Loucy (cell line): ENCODE measurements at regions not wholly inside any gene's neighbourhood (a gene's known extent, or its start where the extent isn't known, plus 50 kb on each side); places are given as distances from the start of the nearest gene placed in this dataset.

Experiments
- H2AFZ ChIP-seq: fragments of 200-600 bp; sonication (generic); 2 replicates; pipeline ENCODE4 v1.6.0; 2016; ENCODE audit warnings: antibody characterized with exemption, mild to moderate bottlenecking, low read length, moderate library complexity
- H3F3A ChIP-seq: fragments of 200-600 bp; 2 replicates; pipeline ENCODE4 v1.6.0; 2016; ENCODE audit warnings: antibody characterized with exemption, low read depth, mild to moderate bottlenecking
- H3K27me3 ChIP-seq: fragments of 200-600 bp; sonication (generic); 2 replicates; pipeline ENCODE4 v1.6.1; 2014; ENCODE audit warnings: low read length, mild to moderate bottlenecking; ENCODE audit not compliant: insufficient read depth, poor library complexity, severe bottlenecking
- H3K36me3 ChIP-seq: fragments of 200-600 bp; sonication (generic); 2 replicates; pipeline ENCODE4 v1.6.1; 2016; ENCODE audit warnings: low read length; ENCODE audit not compliant: insufficient read depth
- H3K4me1 ChIP-seq: fragments of 200-600 bp; sonication (generic); 2 replicates; pipeline ENCODE4 v1.5.1; 2014; ENCODE audit warnings: low read length, mild to moderate bottlenecking; ENCODE audit not compliant: insufficient read depth, poor library complexity, severe bottlenecking
- H3K4me2 ChIP-seq: fragments of 200-600 bp; sonication (generic); 2 replicates; pipeline ENCODE4 v1.6.0; 2014; ENCODE audit warnings: antibody characterized with exemption, low read length, low read depth, mild to moderate bottlenecking; ENCODE audit not compliant: poor library complexity, severe bottlenecking
- H3K4me3 ChIP-seq: fragments of 200-600 bp; sonication (generic); 2 replicates; pipeline ENCODE4 v1.5.1; 2014; ENCODE audit warnings: low read length, mild to moderate bottlenecking, mixed read lengths; ENCODE audit not compliant: poor library complexity, severe bottlenecking
- H3K79me2 ChIP-seq: fragments of 200-600 bp; sonication (generic); 2 replicates; pipeline ENCODE4 v1.6.1; 2014; ENCODE audit warnings: low read length; ENCODE audit not compliant: insufficient read depth
- H3K9ac ChIP-seq: fragments of 200-600 bp; sonication (generic); 2 replicates; pipeline ENCODE4 v1.6.0; 2014; ENCODE audit warnings: mild to moderate bottlenecking, low read depth, low read length, moderate library complexity; ENCODE audit not compliant: poor library complexity, severe bottlenecking
- H3K9me2 ChIP-seq: fragments of 200-600 bp; sonication (generic); replicated peaks from 2 replicates; pipeline ENCODE4 v1.6.1; 2016; ENCODE audit warnings: low read depth, low read length, mixed read lengths
- H3K9me3 ChIP-seq: fragments of 200-600 bp; sonication (generic); 2 replicates; pipeline ENCODE4 v1.6.1; 2014; ENCODE audit warnings: mild to moderate bottlenecking, antibody characterized with exemption, low read length, low read depth; ENCODE audit not compliant: insufficient read depth
- H4K20me1 ChIP-seq: fragments of 200-600 bp; sonication (generic); 2 replicates; pipeline ENCODE4 v1.6.0; 2014; ENCODE audit warnings: antibody characterized with exemption, low read length, mild to moderate bottlenecking; ENCODE audit not compliant: insufficient read depth, poor library complexity, severe bottlenecking
- CTCF ChIP-seq: fragments of 200-600 bp; sonication (generic); conservative IDR thresholded peaks from 2 replicates; pipeline ENCODE4 v1.5.1; 2014; ENCODE audit warnings: mild to moderate bottlenecking, antibody characterized with exemption, low read length
- EZH2phosphoT487 ChIP-seq: fragments of 200-600 bp; IDR thresholded peaks from 2 replicates; pipeline ENCODE4 v1.6.1; 2018; ENCODE audit warnings: antibody characterized with exemption, mild to moderate bottlenecking, moderate library complexity, borderline replicate concordance

DNA sequence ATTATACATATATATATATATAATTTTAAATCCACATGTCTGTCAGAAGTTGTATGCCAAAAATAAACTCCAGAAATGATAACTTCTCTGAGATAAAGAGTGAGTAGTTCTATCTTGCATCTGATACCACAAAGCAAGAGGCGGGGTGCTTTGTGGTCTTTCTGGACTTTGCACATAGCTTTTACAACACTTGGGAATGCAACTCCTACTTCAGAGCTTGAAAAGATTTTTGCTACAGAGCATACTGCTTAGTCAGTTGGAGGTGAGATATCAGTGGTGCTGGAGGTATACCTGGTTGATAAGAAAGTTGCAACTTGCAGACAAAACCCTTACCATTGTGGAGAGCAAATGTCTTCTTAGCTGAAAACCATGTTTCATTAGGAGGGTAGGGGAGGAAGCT lies 1384.5 kb upstream of the NUDT12 start:
- no peak overlapping the region for H3K4me2 ChIP-seq
- H3K4me3 ChIP-seq, result no peak overlapping the region
- no peaks in the 10 kb centered on the region for H3F3A ChIP-seq
- no peaks in the 10 kb centered on the region for H3K4me1 ChIP-seq
- H3K36me3 ChIP-seq, result no peaks in the 10 kb centered on the region
- H3K79me2 ChIP-seq, result no peaks in the 10 kb centered on the region
- H3K9me2 ChIP-seq, result no peaks in the 10 kb centered on the region
- no peak overlapping the region for H2AFZ ChIP-seq
- H3K27me3 ChIP-seq, result no peaks in the 10 kb centered on the region
- no peaks in the 10 kb centered on the region for H4K20me1 ChIP-seq
- no peaks in the 10 kb centered on the region for H3K9me3 ChIP-seq
- TF ChIP-seq CTCF, result no peak
- TF ChIP-seq EZH2phosphoT487, result no peak
- no peak overlapping the region for H3K9ac ChIP-seq

- no peaks in the 10 kb centered on the region for H3K79me2 ChIP-seq
- H2AFZ ChIP-seq, result no peak overlapping the region
- TF ChIP-seq EZH2phosphoT487, result no peak
- no peak for TF ChIP-seq CTCF
- H3K4me1 ChIP-seq, result no peaks in the 10 kb centered on the region
- no peaks in the 10 kb centered on the region for H3K27me3 ChIP-seq
- H3K9me3 ChIP-seq, result no peaks in the 10 kb centered on the region
- H4K20me1 ChIP-seq, result no peaks in the 10 kb centered on the region
- no peaks in the 10 kb centered on the region for H3K36me3 ChIP-seq
- H3K9ac ChIP-seq, result no peak overlapping the region
- no peak overlapping the region for H3K4me2 ChIP-seq
- no peaks in the 10 kb centered on the region for H3F3A ChIP-seq
- H3K4me3 ChIP-seq, result no peak overlapping the region
- H3K9me2 ChIP-seq, result no peaks in the 10 kb centered on the region
These were observed 1380.1 kb upstream of the NUDT12 start for GRCh38 chr5:104942735-104943134.

DNA sequence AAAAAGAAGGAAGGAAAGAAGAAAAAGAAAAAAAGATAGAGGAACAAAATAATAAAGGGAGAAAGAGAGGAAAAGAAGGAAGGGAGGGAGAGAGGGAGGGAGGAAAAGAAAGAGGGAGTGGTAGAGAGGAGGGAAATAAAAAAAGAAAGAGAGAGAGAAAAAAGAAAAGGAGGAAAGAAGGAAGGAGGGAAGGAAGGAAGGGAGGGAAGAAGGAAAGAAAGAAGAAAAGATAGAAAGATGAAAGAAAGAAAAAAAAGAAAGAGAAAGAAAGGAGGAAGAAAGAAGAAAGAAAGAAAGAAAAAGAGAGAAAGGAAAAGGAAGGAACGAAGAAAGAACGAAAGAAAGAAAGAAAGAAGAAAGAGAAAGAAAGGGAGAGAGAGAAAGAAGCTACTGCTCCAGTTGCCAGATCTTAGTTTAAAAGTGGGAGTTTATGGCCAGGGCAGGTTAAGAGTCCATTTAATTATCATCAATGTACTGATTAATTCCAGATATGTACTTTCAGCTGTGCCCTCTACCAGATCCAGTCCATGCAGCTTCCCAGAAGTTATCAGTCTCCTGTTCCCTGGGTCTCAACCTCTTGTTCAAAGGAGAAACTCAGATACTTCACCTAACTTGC lies 1378.5 kb upstream of the NUDT12 start:
- Histone ChIP-seq H3F3A (no peaks in the 10 kb centered on the region), H3K4me2 (no peak overlapping the region), H3K9ac (no peak overlapping the region), H4K20me1 (no peaks in the 10 kb centered on the region), H3K79me2 (no peaks in the 10 kb centered on the region), H3K36me3 (no peaks in the 10 kb centered on the region), H3K9me3 (no peaks in the 10 kb centered on the region), H3K4me3 (no peak overlapping the region), H2AFZ (no peak overlapping the region), H3K9me2 (no peaks in the 10 kb centered on the region), H3K4me1 (no peaks in the 10 kb centered on the region), H3K27me3 (no peaks in the 10 kb centered on the region)
- TF ChIP-seq CTCF (no peak), EZH2phosphoT487 (no peak)
